ENCODE measurements at regions not wholly inside any gene's neighbourhood (a gene's known extent, or its start where the extent isn't known, plus 50 kb on each side); places are given as distances from the start of the nearest gene placed in this dataset.

- peak; percentile 71 to 83 for DNase-seq (ENCODE audit: low read depth in 2 of 2)
Measured at GRCh38 chr12:19572920-19573558, 133.7 kb downstream of the AEBP2 start.

DNA sequence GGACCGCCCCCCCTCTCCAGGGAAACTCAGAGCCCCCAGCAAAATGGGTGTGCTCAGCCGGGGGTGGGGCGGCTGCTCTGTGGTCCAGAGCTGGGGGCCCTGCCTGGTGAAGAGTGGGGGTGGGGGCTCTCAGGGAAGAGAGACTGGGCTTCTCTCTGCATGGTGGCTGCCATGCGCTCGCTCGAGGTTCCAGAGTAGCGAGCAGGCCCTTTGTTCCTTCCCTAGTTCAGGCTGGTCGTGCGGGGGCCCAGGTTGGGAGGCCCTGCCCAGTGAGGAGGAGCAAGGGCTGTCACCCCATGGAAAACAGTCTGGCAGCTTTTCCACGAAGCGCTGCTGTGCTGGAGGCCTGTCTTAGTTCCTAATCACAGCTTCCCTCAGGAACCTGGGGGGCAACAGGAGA, 134.6 kb downstream of the AEBP2 start:
- no peak for DNase-seq (ENCODE audit: low read depth in 2 of 2)

DNA sequence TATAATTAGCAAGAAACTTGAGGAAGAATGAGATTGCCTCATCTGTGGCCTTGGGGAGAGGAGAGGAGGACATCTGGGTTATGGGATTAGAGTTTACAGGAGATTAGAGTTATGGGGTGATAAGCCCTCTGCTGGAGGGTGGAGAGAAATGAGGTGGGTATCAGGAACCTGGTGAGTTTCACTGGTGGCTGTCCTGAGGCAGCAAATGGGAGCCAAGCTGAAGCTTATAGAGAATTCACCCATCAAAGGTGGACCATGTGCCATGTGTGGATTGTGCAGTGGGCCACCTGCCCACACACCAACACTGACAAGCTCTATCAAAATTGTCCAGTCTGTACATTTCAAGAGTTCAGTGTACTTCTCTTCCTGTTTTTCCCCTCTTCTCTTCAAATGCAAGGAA, 135.3 kb downstream of the AEBP2 start:
- peak; percentile 16 to 54 for DNase-seq (ENCODE audit: low read depth in 2 of 2)

DNA sequence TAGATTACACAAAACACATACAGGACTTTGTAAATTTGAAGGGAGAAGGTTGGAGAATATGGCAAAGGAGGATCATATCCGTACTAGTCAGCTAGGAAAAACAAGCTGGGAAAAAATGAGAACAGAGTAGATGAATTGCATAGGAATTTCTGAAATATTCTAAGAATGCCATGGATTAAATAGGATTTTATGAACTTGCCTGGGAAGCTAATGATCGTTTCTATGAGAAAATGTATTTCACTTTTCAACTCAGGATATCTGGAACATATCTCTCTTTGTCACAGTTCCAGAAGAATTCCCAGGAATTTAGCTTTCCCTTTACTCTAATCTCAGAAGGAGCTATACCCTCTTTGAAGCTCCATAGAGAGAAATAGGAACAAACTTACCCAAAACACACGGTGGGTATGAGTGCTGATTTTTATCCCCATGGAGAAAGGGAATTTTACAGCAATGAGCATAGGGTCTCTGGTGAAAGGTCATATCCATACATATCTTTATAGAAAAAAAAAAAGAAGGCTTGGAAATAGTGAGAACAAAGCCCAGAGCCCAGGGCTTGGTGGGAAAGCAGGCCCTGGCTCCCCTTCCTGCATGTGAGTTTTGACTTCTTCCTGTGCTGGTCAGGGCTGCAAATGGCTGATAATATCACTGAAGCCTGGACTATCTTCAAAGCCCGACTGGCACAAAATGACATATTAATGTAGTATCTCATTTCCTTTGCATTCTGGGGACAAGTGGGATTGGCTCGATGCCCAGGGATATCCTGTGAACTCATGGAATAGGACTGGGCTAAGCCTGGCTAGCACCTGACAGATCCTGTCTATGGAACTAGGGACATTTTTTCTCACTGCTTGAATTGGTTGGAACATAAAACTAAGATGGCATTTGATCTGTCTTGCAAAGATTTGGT, 136.3 kb downstream of the AEBP2 start:
- peak; percentile 100 for DNase-seq (ENCODE audit: low read depth in 2 of 2)

GRCh38 chr12:19576506-19577280, 137.4 kb downstream of the AEBP2 start:
- DNase-seq (ENCODE audit: low read depth in 2 of 2): peak; percentile 28 to 74

GRCh38 chr12:19577281-19577530, 137.9 kb downstream of the AEBP2 start:
- peak; percentile 83 to 89 for DNase-seq (ENCODE audit: low read depth in 2 of 2)

DNA sequence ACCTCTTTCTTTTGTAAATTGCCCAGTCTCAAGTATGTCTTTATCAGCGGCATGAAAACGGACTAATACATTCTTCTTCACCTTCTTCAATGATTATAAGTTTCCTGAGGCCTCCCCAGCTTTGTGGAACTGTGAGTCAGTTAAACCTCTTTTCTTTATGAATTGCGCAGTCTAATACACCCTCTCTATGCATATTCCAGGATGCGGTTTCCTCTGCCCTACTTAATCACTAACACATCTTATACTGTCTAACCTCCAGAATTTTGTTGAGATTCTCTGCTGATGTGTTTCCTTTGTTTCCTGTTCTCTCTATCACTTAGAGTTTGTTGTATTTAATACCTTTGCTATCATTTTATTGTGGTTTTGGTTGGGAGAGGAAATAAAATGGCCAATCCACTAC, 145.4 kb downstream of the AEBP2 start:
- no peak for DNase-seq (ENCODE audit: low read depth in 2 of 2)

- DNase-seq (ENCODE audit: low read depth in 2 of 2): no peak
Measured at GRCh38 chr12:19588951-19589350, 149.7 kb downstream of the AEBP2 start.

DNA sequence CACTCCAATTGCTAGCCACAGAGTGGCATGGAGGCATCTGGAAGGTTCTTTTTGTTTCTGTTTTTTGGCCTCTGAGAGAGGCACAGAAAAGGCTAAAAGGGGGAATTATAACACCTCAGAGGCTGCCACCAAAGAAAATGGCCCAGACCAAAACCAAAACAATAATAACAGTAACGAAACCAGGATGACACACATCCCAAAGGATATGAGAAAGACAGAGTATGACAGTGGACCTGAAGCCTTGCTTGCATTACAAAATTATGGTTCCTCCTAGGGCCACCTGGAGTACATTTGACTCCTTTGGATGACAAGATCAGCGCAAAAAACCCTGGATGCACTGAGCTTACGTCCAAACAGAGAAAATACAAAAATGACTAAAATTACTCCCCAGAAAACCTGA, 152.7 kb downstream of the AEBP2 start:
- DNase-seq (ENCODE audit: low read depth in 2 of 2): no peak

- no peak for DNase-seq (ENCODE audit: low read depth in 2 of 2)
Measured at GRCh38 chr12:19596434-19597166, 157.3 kb downstream of the AEBP2 start.

- no peak for DNase-seq (ENCODE audit: low read depth in 2 of 2)
Measured at GRCh38 chr12:19597167-19598026, 158.1 kb downstream of the AEBP2 start.

DNA sequence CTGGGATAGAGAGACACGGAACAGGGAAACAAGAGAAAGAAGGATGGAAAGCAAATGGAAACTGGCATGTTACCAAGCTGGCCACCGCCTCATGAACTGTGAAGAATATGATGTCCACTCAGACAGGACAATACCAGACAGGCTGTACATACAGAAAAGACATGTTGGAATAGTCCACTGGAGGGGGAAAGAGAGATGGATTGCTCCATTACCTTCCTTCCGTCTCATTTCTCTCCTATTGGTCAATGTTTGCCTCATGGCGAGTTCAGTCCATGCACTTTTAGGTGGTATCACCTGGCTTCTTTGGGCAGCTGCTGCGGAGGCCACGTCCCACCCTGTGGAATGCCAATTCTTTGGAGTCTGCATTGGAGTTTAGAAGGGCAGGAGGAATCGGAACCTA, 166.4 kb downstream of the AEBP2 start:
- DNase-seq (ENCODE audit: low read depth in 2 of 2): no peak

DNA sequence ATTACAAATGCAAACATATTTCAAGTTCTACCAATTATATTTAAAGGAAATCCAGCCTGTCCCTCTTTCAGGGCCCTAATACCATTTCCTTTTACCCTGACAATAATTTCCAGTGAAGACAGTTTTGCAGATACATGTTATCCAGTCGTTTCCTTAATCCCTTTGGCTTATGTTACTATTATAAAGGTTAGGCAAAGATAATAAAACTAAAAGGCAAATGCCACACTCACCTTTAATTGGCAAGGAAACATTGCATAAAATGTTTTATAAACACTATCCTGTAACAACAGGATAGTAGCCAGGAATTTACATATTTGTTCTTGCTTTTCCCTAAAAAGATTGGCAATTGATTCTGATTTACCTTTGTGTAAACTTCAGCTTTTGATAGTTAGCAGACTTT, 168.7 kb downstream of the AEBP2 start:
- peak in 1 of 2 donors; percentile 18 for DNase-seq (ENCODE audit: low read depth in 2 of 2)

- DNase-seq (ENCODE audit: low read depth in 2 of 2): peak in 1 of 2 donors; percentile 72
Measured at GRCh38 chr12:19613051-19613535, 173.8 kb downstream of the AEBP2 start.

DNA sequence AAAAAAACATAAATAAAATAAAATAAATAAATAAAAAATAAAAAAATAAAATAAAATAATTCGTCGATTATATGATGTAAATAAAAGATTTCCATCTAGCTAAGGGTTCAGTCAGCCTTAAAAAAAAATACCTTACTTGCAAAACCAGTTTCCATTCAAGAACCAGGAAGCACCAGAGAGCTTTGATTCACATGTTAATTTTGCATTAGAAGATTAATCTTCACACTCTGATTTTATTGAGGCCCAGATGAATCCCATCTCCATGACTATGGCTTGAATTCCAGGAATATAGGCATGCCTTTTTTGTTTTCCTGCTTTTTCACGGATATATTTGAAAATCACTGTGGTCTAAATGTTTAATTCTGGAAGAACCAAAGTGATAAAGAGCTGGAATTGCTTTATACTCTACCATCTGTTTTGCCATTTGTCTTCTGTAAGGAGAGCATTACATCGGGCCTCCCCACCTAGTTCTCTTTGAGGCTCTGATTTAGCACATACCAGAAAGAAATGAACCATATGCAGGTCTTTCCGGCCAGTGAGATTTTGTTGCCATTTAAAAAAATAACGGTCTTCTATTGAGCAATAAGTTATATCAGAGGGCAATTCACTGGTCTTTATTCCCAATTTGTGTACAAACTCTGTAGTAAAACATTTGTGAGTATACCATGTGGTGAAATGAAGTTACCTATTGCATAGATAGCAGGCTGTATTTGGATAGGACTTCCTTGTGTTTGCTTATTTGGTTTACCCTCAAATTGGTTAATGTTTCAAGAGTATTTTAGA, 175.5 kb downstream of the AEBP2 start:
- DNase-seq (ENCODE audit: low read depth in 2 of 2): no peak

- DNase-seq (ENCODE audit: low read depth in 2 of 2): no peak
Measured at GRCh38 chr12:19615384-19615725, 176.1 kb downstream of the AEBP2 start.

DNA sequence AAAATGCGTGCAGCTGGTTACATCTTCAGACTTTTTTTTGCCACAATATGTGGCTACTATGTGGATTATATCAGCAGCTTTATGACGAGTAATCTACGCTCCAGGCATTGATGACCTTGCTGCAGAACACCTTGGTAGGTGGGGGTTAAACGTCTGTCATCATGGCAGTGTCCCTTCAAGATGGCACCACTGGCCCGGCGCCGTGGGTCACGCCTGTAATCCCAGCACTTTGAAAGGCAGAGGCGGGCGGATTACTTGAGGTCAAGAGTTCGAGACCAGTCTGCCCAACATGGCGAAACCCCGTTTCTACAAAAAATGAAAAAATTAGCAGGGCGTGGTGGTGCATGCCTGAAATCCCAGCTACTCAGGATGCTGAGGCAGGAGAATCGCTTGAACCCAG, 177.5 kb downstream of the AEBP2 start:
- no peak for DNase-seq (ENCODE audit: low read depth in 2 of 2)

- peak; percentile 48 to 83 for DNase-seq (ENCODE audit: low read depth in 2 of 2)
Measured at GRCh38 chr12:19620222-19620621, 180.9 kb downstream of the AEBP2 start.

DNA sequence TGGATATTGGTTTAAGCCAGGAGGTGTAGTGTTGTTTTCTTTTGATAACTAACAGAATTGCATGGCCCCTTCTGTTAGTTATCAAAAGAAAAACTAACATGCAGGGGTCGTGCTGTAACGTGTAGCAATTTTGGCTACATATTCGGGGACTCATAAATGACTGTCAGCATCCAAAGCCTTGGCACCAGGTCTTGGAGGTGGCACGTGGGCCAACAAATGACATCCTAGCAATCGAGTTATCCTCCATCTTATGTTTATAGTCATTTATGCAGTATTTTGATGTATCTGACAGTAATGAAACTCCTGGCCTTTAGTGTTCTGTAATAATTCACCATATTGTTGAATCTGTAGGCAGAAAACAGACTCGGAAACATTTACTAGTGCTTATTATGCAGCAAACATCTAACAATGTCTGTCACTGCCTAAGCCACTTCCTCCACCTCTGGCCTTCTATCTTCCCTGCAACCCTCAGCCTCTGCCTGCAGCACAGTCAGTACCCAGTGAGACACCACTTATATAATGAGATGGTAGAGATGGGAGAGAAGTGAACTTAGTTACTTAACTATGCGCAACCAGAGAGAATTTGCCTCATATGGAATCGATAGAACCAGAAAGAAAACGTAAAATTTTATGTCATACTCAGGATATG, 184.6 kb downstream of the AEBP2 start:
- DNase-seq (ENCODE audit: low read depth in 2 of 2): no peak
